HG02642 (cell line): ENCODE measurements at regions not wholly inside any gene's neighbourhood (a gene's known extent, or its start where the extent isn't known, plus 50 kb on each side); places are given as distances from the start of the nearest gene placed in this dataset.

Experiments used
- ATAC-seq: cut with Tn5 transposase; IDR thresholded peaks from one replicate; pipeline ENCODE4 v1.9.1; 2021; ENCODE audit warnings: mild to moderate bottlenecking; ENCODE audit not compliant: unreplicated experiment, poor library complexity

DNA sequence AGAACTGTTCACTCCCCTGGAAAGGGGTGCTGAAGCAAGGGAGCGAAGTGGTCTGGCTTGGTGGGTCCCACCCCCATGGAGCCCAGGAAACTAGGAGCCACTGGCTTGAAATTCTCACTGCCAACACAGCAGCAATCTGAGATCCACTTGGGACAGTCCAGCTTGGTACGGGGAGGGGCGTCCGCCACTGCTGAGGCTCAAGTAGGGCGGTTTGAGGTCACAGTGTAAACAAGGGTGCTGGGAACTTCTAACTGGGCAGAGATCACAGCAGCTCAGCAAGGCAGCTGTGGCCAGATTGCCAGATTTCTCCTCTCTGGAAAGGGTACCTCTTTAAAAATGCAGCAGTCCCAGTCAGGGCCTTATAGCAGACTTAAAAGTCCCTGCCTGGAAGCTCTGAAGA lies 53.9 kb upstream of the GALNTL6 start:
- no peak for ATAC-seq

- ATAC-seq, result no peak
These were observed 61.7 kb upstream of the GALNTL6 start for GRCh38 chr4:171751538-171751937.

DNA sequence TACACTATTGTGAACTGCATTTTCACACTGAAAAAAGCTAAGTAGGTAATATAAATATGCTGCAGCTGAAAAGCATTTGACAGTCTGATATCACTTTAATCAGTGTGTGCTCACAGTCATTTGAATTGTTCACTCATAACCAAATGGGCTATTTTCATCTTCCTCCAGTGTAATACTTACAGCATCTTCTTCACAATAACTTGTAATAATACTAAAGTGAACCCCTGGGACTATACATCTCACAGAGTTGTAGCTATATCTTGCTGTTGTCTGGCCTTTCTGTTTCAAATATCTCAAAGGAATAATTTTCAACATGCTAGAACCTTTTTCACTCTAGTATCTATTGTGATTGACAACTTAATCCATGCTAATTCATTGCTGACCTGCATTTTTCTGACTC lies 66.8 kb upstream of the GALNTL6 start:
- no peak for ATAC-seq

DNA sequence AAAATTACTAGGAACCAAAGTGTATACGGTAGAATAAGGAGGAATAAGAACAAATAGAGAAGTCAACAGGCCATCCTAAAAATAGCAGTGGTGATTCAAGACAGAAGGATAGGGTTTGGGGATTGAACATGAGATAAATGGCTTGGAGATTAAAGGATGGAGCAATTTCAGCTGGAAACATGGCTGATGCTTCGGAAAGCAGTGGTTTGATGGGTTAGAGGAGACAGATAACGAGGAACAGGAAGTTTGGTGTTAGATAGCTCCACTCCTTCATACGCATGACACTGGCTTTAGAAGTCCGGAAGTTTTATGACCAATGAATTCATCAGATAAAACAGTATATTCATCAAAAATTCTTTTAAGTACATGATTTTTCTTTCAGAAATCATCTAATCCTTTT lies 70.8 kb upstream of the GALNTL6 start:
- no peak for ATAC-seq

DNA sequence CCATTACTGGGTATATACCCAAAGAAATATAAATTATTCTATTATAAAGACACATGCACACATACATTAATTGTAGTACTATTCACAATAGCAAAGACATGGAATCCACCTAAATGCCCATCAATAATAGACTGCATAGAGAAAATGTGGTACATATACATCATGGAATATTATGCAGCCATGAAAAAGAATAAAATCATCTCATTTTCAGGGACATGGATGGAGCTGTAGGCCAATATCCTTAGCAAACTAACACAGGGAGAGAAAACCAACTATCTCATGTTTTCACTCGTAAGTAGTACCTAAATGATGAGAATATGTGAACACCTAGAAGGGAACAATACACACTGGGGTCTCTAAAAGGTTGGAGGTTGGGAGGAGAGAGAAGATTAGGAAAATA lies 86.0 kb upstream of the GALNTL6 start:
- no peak for ATAC-seq

- ATAC-seq, result no peak
These were observed 91.3 kb upstream of the GALNTL6 start for GRCh38 chr4:171721937-171722336.

DNA sequence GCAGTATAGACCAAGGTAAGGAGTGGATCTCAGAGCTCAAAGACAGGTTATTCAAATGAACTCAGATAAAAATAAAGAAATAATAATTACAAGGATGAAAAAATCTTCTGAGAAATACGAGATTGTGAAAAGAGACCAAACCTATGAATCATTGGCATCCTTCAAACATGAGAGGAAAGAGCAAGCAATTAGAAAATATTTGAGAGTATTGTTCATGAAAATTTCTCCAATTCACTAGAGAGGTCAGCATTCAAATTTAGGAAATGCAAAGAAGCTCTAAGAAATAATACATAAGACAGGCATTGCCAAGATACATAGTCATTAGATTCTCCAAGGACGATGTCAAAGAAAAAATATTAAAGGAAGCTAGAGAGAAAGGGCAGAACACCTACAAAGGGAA lies 93.5 kb upstream of the GALNTL6 start:
- ATAC-seq, result no peak

GRCh38 chr4:171718665-171719064 lies 94.5 kb upstream of the GALNTL6 start:
- no peak for ATAC-seq

DNA sequence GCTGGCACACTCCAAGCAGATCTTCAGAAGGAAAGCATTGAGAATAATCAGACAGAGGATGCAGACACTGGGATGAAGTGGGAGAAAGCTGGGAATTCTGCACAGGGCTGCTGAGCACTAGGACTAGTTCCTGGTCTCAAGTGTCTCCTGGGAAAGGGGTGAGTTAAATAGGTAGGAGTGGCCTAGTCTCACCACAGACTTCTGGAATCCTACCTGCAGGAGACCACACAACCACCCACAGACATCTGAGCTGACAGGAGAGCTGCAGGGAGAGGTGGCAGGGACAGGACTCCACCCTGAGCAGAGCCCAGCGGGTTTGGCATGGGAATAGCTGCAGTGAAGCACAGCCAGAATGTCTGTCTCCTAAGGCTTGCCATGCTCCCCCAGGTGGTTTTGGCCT lies 95.1 kb upstream of the GALNTL6 start:
- ATAC-seq, result no peak

GRCh38 chr4:171717231-171717741 lies 95.9 kb upstream of the GALNTL6 start:
- ATAC-seq, result no peak

GRCh38 chr4:171715973-171716372 lies 97.2 kb upstream of the GALNTL6 start:
- ATAC-seq, result no peak

- no peak for ATAC-seq
These were observed 98.3 kb upstream of the GALNTL6 start for GRCh38 chr4:171714791-171715454.

GRCh38 chr4:171710743-171711142 lies 102.5 kb upstream of the GALNTL6 start:
- ATAC-seq, result no peak

DNA sequence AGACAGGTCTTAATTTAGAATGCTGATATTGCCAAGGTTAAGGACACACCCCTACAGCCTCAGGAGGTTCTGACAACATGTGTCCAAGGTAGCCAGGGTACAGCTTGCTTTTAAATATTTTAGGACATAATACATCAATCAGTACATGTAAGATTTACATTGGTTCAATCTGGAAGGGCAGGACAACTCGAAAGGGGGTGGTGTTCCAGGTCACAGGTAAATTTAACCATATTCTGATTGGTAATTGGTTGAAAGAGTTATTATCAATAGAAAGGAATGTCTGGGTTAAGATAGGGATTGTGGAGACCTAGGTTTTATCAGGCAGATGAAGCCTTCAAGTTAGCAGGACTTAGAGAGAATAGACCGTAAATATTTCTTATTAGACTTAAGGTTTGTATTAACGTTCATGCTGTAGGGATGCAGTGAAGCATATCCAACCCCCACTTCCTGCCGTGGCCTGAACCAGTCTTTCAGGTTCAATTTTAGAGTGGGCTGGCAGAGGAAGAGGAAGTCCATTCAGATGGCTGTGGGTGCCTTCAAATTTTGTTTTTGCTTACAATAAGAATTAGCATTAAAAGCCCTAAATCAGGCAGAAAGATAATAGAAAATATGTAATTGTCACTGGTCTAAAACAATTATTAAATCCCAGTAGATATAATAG lies 136.5 kb upstream of the GALNTL6 start:
- peak; percentile 99 for ATAC-seq

DNA sequence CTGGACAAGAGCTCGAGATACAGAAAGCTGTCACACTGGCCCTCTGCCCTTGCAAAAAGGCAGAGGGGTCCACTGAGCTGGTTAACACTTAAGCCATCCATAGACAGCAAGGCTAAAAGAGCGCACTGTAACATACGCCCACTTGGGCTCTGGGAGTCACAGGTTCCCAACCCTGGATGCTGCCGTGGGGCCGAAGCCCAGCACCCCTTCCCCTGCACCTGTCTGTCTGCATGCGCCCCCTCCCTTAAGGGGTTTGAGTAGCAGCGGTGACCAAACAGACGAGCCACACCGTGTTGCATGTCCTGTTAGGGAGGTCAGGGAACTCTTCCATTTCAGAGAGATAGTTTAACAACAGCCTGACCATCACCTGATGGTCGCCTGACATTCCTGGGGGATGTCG lies 138.4 kb upstream of the GALNTL6 start:
- ATAC-seq, result no peak

DNA sequence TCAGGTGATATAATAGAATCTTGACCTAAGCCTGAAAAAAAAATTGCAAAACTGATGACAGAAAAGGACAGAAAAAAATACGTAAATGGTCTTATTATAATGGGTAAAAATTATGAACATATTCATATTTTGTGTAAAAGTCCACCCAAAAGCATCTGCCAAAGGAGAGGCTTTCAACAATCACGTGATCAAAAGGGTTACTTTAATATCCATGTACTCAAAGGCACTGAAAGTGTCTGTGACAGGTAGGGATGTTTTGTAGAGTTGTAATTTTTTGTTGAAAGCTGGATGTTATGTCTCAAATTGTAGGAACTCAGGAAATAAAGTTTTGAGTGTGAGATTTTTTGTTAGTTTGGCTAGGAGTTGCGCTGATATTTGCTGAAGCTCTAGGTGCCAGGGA lies 144.8 kb upstream of the GALNTL6 start:
- ATAC-seq, result no peak

DNA sequence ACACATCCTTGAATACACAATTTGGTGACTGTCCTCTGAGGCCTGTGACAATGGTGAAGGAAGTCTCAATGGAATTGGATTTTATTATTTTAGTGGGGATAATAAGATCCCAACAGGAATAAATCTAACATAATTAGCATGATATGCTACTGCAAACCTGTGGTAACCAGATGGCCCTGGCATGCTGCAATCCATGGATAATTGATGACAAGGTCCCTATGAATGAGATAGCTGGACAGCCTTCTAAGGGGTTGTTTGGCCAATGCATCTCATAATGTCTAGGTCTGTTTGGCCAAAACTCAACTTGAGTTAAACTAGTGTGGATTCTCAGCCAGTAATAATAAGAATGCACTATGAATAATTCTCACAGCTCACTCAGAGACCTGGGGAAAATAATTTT lies 145.3 kb upstream of the GALNTL6 start:
- ATAC-seq, result no peak

DNA sequence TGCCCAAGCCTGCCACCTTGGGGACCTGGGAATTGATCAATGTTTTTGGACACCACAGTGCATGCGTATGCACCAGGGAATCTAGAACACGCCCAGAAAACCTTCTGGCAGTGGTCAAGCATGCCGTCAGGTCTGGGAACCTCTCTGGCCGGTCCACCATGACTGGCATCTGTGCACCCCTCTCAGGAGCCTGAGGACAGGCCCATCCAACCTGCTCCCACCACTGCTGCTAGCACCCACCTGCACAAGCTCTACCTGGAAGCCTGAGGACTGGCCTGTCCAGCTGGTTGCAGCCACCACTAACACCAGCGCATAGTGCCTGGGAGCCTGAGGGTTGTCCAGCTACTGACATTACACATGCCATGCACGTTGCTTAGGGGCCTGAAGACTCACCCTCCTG lies 162.1 kb upstream of the GALNTL6 start:
- ATAC-seq, result no peak

- ATAC-seq, result peak; percentile 86
These were observed 162.7 kb upstream of the GALNTL6 start for GRCh38 chr4:171650543-171650942.

- no peak for ATAC-seq
These were observed 164.3 kb upstream of the GALNTL6 start for GRCh38 chr4:171648926-171649325.

GRCh38 chr4:171646984-171647383 lies 166.2 kb upstream of the GALNTL6 start:
- no peak for ATAC-seq

GRCh38 chr4:171644430-171645057 lies 168.7 kb upstream of the GALNTL6 start:
- peak; percentile 86 for ATAC-seq
